HAP-1 (cell line): ENCODE measurements at regions not wholly inside any gene's neighbourhood (a gene's known extent, or its start where the extent isn't known, plus 50 kb on each side); places are given as distances from the start of the nearest gene placed in this dataset.

Experiments
- DNase-seq, 2 experiments: peaks; one replicate each; pipeline ENCODE4 v3.0.0-alpha.2; 2016 to 2020; ENCODE audit warnings: low spot score in 2 of 2
- H3K27me3 ChIP-seq: fragments of 250-450 bp; sonication (Bioruptor Pico); 2 replicates; pipeline ENCODE4 v1.5.1; 2020; ENCODE audit warnings: low read depth, mild to moderate bottlenecking, moderate library complexity
- H3K36me3 ChIP-seq: fragments of 250-450 bp; sonication (Bioruptor Pico); replicated peaks from 2 replicates; pipeline ENCODE4 v1.5.1; 2020; ENCODE audit warnings: mild to moderate bottlenecking
- H3K4me1 ChIP-seq: fragments of 250-450 bp; sonication (Bioruptor Pico); 2 replicates; pipeline ENCODE4 v1.5.1; 2020; ENCODE audit warnings: mild to moderate bottlenecking
- H3K4me3 ChIP-seq: fragments of 250-450 bp; sonication (Bioruptor Pico); 2 replicates; pipeline ENCODE4 v1.5.1; 2020; ENCODE audit warnings: mild to moderate bottlenecking, moderate library complexity
- H3K9me3 ChIP-seq: fragments of 250-450 bp; sonication (Bioruptor Pico); 2 replicates; pipeline ENCODE4 v1.5.1; 2020; ENCODE audit warnings: mild to moderate bottlenecking, moderate library complexity
- in situ Hi-C: fragments of 300-500 bp; cut with MboI; formaldehyde crosslinking; loops from 3 replicates; pipeline ENCODE4 v1.14.3; 2020; ENCODE audit warnings: low sequenced_read_pairs, inconsistent platforms, mixed read lengths

GRCh38 chr4:149983401-149983800 lies 94.8 kb upstream of the DCLK2 start:
- Histone ChIP-seq H3K4me1 (no peaks in the 10 kb centered on the region; the same call in 1 of the 2 replicates), H3K9me3 (no peaks in the 10 kb centered on the region), H3K27me3 (no peaks in the 10 kb centered on the region), H3K36me3 (no peaks in the 10 kb centered on the region), H3K4me3 (no peak overlapping the region)
- in situ Hi-C loops, result no loop called here
- DNase-seq, result no peak

DNA sequence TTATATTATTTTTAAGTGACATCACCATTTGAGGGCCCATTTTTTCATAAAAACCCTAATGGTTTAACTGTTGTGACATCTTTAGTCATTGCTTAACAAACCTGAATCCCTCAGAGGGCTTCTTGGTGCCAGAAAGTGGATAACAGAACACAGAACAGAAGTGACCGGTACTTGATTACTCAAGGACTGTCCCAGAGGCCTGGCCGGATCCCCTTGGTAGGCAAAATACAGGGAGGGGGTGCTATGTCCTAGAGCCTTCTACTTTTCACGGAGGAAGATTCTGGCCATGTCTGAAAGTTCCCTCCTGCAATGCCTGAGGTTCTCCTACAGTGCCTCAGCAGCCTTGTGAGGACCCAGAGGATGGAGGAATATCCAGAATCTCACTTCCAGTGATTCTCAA lies 94.3 kb upstream of the DCLK2 start:
- no peaks in the 10 kb centered on the region for H3K9me3 ChIP-seq
- no peaks in the 10 kb centered on the region; the same call in 1 of the 2 replicates for H3K4me1 ChIP-seq
- H3K36me3 ChIP-seq, result no peaks in the 10 kb centered on the region
- no peaks in the 10 kb centered on the region for H3K27me3 ChIP-seq
- no peak overlapping the region for H3K4me3 ChIP-seq
- DNase-seq, result no peak
- in situ Hi-C loops, result no loop called here

- in situ Hi-C loops, result no loop called here
- Histone ChIP-seq H3K36me3 (no peaks in the 10 kb centered on the region), H3K27me3 (no peaks in the 10 kb centered on the region), H3K4me1 (no peaks in the 10 kb centered on the region; the same call in 1 of the 2 replicates), H3K4me3 (no peak overlapping the region), H3K9me3 (no peaks in the 10 kb centered on the region)
- DNase-seq, result no peak
Measured at GRCh38 chr4:149985981-149986380, 92.3 kb upstream of the DCLK2 start.

DNA sequence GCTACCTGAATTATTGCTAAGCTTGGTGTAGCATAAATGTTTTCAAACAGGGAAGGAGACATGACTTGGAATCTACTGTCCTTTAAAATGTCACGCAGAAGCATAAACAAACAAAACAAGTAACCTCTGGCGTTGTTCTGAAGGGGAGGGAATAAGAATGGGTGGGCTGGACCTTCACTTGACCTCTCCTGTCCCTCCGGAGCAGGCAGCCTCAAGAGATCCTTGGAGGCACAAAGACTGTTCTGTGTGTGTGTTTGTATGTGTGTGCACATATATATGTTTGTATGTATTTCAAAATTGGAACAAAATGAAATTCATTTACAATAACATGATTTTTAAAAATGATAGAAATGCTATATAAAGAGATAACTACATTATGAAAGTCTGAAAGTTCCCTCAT lies 91.3 kb upstream of the DCLK2 start:
- in situ Hi-C loops, result no loop called here
- H3K4me3 ChIP-seq, result no peak overlapping the region

GRCh38 chr4:149987330-149988086 lies 90.7 kb upstream of the DCLK2 start:
- in situ Hi-C loops, result no loop called here
- H3K4me3 ChIP-seq, result no peak overlapping the region
- no peaks in the 10 kb centered on the region for H3K9me3 ChIP-seq
- no peaks in the 10 kb centered on the region for H3K36me3 ChIP-seq
- H3K27me3 ChIP-seq, result no peaks in the 10 kb centered on the region
- DNase-seq, result no peak
- H3K4me1 ChIP-seq, result no peaks in the 10 kb centered on the region; the same call in 1 of the 2 replicates

More for the DNA sequence above, 91.3 kb upstream of the DCLK2 start:
- Histone ChIP-seq H3K27me3 (no peaks in the 10 kb centered on the region), H3K9me3 (no peaks in the 10 kb centered on the region), H3K36me3 (no peaks in the 10 kb centered on the region), H3K4me1 (no peaks in the 10 kb centered on the region; the same call in 1 of the 2 replicates)
- DNase-seq, result no peak

GRCh38 chr4:149988087-149988410 lies 90.2 kb upstream of the DCLK2 start:
- H3K4me3 ChIP-seq, result no peak overlapping the region
- no peaks in the 10 kb centered on the region for H3K36me3 ChIP-seq
- no peaks in the 10 kb centered on the region; the same call in 1 of the 2 replicates for H3K4me1 ChIP-seq
- no peaks in the 10 kb centered on the region for H3K9me3 ChIP-seq
- no peaks in the 10 kb centered on the region for H3K27me3 ChIP-seq
- no peak for DNase-seq
- in situ Hi-C loops, result no loop called here

- no peaks in the 10 kb centered on the region for H3K36me3 ChIP-seq
- no peaks in the 10 kb centered on the region for H3K27me3 ChIP-seq
- no peaks in the 10 kb centered on the region for H3K4me1 ChIP-seq
- H3K4me3 ChIP-seq, result no peak overlapping the region
- in situ Hi-C loops, result no loop called here
- no peak for DNase-seq
- H3K9me3 ChIP-seq, result no peaks in the 10 kb centered on the region
Measured at GRCh38 chr4:149993030-149993429, 85.2 kb upstream of the DCLK2 start.

DNA sequence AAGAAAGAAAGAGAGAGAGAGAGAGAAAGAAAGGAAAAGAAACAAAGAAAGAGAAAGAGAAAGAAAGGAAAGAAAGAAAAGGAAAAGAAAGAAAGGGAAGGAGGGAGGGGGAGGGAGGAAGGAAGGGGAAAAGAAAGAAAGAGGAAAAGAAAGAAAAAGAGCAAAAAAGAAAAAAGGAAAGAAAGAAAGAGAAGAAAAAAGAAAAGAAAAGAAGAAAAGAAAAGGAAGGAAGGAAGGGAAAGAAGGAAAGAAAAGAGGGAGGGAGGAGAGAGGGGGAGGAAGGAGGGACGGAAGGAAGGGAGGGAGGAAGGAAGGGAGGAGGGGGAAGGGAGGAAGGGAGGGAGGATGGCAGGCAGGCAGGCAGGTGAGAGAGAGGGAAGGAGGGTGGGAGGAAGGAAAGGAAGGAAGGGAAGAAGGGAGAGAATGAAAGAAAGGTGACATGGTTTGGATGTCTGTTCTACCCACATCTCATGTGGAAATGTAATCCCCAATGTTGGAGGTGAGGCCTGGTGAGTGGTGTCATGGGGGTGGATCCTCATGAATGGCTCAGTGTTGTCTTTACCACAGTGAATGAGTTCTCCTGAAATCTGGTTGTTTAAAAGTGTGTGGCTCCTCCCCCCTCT lies 83.0 kb upstream of the DCLK2 start:
- no peaks in the 10 kb centered on the region for H3K9me3 ChIP-seq
- no peaks in the 10 kb centered on the region for H3K4me1 ChIP-seq
- no peak for DNase-seq
- no peaks in the 10 kb centered on the region for H3K36me3 ChIP-seq
- H3K4me3 ChIP-seq, result no peak overlapping the region
- in situ Hi-C loops, result no loop called here
- no peaks in the 10 kb centered on the region for H3K27me3 ChIP-seq

GRCh38 chr4:149997881-149998421 lies 80.3 kb upstream of the DCLK2 start:
- no peak for DNase-seq
- H3K4me3 ChIP-seq, result no peak overlapping the region
- H3K27me3 ChIP-seq, result no peaks in the 10 kb centered on the region
- no peaks in the 10 kb centered on the region for H3K4me1 ChIP-seq
- no peaks in the 10 kb centered on the region for H3K36me3 ChIP-seq
- in situ Hi-C loops, result no loop called here
- no peaks in the 10 kb centered on the region for H3K9me3 ChIP-seq

GRCh38 chr4:149999485-150000074 lies 78.7 kb upstream of the DCLK2 start:
- DNase-seq, result peak; percentile 62 to 79
- H3K36me3 ChIP-seq, result no peaks in the 10 kb centered on the region
- H3K4me1 ChIP-seq, result no peaks in the 10 kb centered on the region
- no peaks in the 10 kb centered on the region for H3K27me3 ChIP-seq
- no peaks in the 10 kb centered on the region for H3K9me3 ChIP-seq
- H3K4me3 ChIP-seq, result no peak overlapping the region
- in situ Hi-C loops, result loop anchor here (10.0 to 25.0 kb wide), 2 partner anchors 215 to 863 kb away; no protein-coding TSS in a partner anchor

DNA sequence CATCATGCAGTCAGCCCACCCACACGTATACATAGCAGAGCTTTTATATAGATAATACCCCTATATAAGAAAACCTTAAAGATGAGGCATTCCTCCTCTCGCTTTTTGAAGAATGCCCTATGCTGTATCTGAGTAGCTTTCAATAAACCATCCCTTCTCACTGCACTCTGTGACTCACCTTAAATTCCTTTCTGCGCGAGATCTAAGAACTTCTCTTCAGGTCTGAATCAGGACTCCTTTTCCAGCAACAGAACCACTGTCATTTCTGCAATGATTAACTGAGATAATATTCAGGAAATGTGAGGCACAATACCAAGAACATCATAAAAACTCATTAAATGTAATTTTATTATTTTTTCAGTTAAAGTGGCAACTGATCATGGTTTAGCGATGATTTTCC lies 76.4 kb upstream of the DCLK2 start:
- Histone ChIP-seq H3K27me3 (no peaks in the 10 kb centered on the region), H3K9me3 (no peaks in the 10 kb centered on the region), H3K4me1 (no peaks in the 10 kb centered on the region), H3K4me3 (no peak overlapping the region), H3K36me3 (no peaks in the 10 kb centered on the region)
- in situ Hi-C loops, result loop anchor here (10.0 to 25.0 kb wide), 2 partner anchors 213 to 860 kb away; no protein-coding TSS in a partner anchor
- no peak for DNase-seq

DNA sequence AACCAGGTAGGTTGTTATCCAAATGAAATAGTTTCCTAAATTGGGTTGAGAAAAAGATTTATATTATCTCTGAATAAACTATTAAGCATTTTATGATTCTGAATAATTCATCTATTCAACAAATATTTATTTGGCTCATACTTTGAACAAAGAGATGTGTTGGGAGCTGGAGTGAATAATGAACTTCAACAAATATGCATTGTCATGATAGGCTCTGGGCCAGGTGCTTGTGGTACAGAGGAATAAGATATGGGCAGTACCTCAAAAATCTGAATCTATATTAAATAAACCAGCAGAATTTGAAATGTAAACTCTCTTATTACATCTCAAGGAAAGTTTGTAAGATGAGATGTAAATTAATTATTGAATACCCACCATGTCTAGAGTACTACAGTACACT lies 75.7 kb upstream of the DCLK2 start:
- DNase-seq, result no peak
- Histone ChIP-seq H3K27me3 (no peaks in the 10 kb centered on the region), H3K9me3 (no peaks in the 10 kb centered on the region), H3K36me3 (no peaks in the 10 kb centered on the region), H3K4me1 (no peaks in the 10 kb centered on the region), H3K4me3 (no peak overlapping the region)
- in situ Hi-C loops, result loop anchor here (10.0 to 25.0 kb wide), 2 partner anchors 212 to 860 kb away; no protein-coding TSS in a partner anchor

GRCh38 chr4:150004481-150004880 lies 73.8 kb upstream of the DCLK2 start:
- Histone ChIP-seq H3K4me3 (no peak overlapping the region), H3K4me1 (no peaks in the 10 kb centered on the region), H3K36me3 (no peaks in the 10 kb centered on the region), H3K27me3 (no peaks in the 10 kb centered on the region), H3K9me3 (no peaks in the 10 kb centered on the region)
- in situ Hi-C loops, result loop anchor here (10.0 to 25.0 kb wide), 2 partner anchors 210 to 858 kb away; no protein-coding TSS in a partner anchor
- DNase-seq, result no peak

- no peaks in the 10 kb centered on the region for H3K27me3 ChIP-seq
- H3K4me1 ChIP-seq, result no peaks in the 10 kb centered on the region
- no peak overlapping the region for H3K4me3 ChIP-seq
- no peaks in the 10 kb centered on the region for H3K9me3 ChIP-seq
- H3K36me3 ChIP-seq, result no peaks in the 10 kb centered on the region
- in situ Hi-C loops, result loop anchor here (10.0 to 25.0 kb wide), 2 partner anchors 209 to 857 kb away; no protein-coding TSS in a partner anchor
- DNase-seq, result no peak
Measured at GRCh38 chr4:150005537-150005936, 72.7 kb upstream of the DCLK2 start.
